Amygdala (tissue), 56 donors: ENCODE measurements at regions not wholly inside any gene's neighbourhood (a gene's known extent, or its start where the extent isn't known, plus 50 kb on each side); places are given as distances from the start of the nearest gene placed in this dataset.
"Not testable (repeated sequence)": the region's sequence is repeated elsewhere in the genome, so short reads cannot be mapped to it uniquely, and the experiment has no call there.

Experiments
- DNase-seq, 56 donors: peaks; one replicate each; lab custom pipeline; 2025; lab: John Stamatoyannopoulos, UW

DNA sequence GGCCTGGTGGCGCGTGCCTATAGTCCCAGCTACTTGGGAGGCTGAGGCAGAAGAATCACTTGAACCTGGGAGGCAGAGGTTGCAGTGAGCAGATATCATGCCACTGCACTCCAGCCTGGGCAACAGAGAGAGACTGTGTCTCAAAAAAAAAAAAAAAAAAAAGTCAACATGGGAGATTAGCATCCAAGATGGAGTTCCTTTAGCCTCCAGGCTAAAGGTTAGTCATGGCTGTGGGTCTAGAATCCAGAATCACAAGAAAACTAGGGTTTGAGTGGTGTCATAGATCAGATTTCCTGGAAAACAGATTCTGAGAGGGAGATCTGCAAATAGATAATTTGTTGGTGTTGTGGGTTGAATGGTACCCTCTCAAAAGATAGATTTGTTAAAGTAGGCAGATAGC is 117.2 kb downstream of the CD24 start:
- DNase-seq = not testable (repeated sequence)

DNA sequence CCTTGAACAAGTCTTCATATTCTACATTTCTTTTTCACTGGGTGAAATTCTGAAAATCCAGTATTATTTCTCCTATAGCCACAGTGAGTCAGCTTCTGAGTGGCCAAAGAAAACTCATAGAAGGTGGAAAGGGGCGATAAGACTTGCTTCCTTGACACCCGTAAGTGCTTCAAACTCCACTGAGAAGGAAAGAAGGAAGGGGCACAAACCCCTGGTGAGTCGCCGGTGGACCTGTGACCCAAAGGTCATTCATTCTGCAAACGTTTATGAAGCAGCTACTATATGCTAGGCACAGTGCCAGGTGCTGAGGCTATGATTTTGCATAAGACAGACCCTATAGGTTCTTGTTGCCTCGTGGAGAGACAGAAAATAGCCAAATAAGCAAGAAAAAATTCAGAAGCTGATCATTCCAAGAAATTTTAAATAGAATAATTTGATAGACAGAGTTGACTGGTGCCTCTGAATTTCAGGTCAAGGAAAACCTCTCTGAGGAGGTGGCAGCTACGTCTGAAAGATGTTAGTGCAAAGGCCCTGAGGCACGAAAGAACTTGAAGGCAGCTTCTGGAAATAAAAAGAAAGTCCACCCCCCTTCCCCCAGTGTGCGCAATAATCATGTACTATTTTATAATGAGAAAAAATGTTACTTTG is 118.2 kb downstream of the CD24 start:
- no peak for DNase-seq

DNA sequence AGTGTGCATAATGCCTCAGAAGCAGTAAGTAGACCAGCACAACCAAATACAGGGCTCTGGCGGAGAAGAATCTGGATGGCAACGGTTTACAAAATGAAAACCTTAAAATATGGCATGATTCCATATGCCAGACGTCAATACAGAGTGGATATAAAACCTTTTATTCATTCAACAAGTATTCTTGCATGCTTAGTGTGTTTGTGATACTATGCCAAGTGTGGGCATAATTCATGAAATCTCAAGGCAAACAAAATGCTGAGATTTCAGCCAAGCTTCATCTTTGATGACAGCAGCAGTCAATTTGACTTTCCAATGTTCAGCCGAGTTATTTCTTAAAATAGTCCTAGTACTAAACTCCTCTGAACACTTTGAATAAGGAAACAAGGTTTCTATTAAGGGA is 119.4 kb downstream of the CD24 start:
- no peak for DNase-seq

GRCh38 chr6:106849676-106850332 is 124.7 kb downstream of the CD24 start:
- no peak for DNase-seq

- DNase-seq = no peak
These were observed 125.4 kb downstream of the CD24 start for GRCh38 chr6:106849120-106849519.

DNA sequence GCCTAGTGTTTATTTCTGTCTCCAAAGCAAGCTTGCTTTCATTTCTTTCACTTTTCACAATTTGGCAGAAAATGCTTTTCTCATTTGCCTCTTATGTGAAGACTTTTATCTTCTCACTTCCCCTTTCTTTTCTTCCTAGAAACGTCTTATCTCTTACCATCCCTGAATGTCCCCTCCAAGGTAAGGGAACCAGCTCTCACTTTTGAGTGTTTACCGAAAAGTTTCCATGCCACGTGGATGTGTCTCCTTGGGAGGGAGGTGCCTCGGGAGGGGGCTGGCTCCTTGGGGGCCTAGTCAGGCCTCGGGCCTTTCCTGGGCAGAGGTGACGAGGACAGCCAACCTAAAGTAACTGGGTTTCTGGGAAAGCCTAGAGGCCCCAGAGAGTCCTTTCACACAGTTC is 127.4 kb downstream of the CD24 start:
- no peak for DNase-seq

GRCh38 chr6:106844930-106845329 is 129.6 kb downstream of the CD24 start:
- DNase-seq = no peak

GRCh38 chr6:106832766-106833510 is 141.6 kb downstream of the CD24 start:
- DNase-seq = no peak

GRCh38 chr6:106830930-106831329 is 143.6 kb downstream of the CD24 start:
- no peak for DNase-seq

DNA sequence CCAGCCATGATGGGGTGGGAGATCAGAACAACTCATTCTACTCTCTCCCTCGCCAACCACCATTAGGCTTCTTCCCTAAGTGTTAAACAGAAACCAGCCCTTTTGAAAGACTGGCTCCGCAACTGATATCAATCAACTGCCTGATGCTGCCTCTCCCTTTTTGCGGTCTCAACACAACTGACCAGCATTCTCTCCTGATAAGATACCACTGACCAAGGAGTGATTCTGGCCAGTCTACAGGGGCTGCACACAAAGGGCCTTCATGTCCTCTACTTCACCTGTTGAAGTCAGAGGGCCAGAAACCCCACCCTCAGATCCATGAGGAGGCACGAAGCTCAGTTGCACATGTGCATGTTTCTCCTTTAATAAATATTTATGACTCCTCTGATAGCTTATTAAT is 145.1 kb downstream of the CD24 start:
- no peak for DNase-seq

GRCh38 chr6:106827081-106827480 is 147.4 kb downstream of the CD24 start:
- DNase-seq = no peak

DNA sequence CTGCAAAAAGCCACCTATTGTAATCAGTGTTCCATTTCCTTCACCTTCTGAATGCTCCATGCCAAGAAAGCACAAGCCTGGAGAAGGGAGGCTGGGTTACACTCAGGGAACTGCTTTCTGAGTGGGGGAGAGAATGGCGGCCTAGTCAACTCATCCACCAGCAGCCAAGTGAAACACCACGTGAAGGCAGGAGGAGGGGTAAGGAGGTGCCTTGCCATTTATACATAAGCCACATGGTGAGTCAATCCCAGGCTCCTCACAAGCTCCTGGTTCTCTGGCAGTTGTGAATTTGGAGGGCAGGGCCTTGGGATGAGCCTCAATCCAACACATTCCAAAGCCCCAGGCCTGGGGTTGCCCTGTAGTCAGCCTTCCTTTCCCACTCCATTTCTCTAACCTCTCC is 149.4 kb downstream of the CD24 start:
- no peak for DNase-seq

- DNase-seq = no peak
These were observed 150.7 kb downstream of the CD24 start for GRCh38 chr6:106823732-106824351.

DNA sequence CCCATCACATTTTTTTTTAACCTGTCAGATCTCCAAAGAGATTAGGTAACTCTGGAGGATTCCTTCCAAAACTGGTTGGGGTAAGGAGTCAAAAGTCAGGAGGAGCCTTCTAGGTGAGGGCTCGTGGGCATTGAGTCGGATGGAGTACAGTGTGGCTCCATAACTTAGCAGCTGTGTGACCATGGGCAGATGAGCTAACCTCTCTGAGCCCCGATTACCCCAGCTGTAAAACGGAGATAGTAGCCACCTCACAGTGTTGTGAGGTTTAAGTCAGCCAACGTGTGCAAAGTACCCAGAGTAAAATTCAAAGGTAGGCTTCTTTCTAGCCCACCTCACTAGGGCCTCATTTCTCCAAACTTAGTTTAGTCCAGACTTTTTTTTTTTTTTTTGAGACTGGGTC is 151.5 kb downstream of the CD24 start:
- no peak for DNase-seq

DNA sequence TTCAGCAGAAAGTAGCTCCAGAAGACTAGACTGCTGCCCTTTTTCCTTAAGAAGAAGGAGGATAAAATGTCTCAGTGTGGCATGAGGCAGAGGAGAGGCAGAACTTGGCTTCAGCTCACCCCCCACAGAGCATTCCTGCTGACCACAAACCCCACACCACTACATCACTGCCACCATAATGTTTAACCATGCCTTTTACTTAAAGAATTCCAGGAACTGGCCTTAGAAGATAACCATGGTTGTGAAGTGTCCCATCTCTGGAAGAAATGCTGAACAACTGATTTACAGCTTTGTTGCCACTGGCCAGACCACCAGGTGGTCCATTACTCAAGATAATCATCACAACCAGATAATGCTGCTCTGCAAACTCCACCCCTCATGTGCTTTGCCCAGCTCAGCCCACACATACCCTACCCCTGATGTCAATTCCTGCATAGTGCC is 154.1 kb downstream of the CD24 start:
- DNase-seq = no peak

- no peak for DNase-seq
These were observed 163.3 kb downstream of the CD24 start for GRCh38 chr6:106811088-106811686.

DNA sequence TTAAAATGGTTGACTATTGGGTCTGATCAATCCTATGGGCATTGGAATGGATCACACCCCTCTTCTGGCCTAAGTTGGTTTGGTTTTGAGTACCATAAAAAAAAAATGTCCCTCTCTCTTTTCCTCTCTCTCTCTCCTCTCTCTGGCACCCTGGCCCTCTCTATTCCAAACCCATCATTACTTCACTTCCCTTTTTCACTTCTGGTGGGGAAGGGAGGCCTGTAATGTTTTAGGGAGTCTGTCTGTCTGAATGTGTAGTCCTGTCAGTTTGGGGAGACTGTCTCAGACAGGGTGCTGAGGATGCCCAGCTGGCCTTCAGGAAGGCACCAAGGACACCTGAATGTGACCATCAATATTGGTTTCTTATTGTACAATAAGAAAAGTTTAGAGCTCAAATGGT is 165.8 kb downstream of the CD24 start:
- no peak for DNase-seq

GRCh38 chr6:106807947-106808611 is 166.4 kb downstream of the CD24 start:
- DNase-seq = no peak

- not testable (repeated sequence) for DNase-seq
These were observed 168.3 kb downstream of the CD24 start for GRCh38 chr6:106806253-106806652.

GRCh38 chr6:106805771-106806170 is 168.8 kb downstream of the CD24 start:
- DNase-seq = no peak
